ENCODE measurements at regions not wholly inside any gene's neighbourhood (a gene's known extent, or its start where the extent isn't known, plus 50 kb on each side); places are given as distances from the start of the nearest gene placed in this dataset.
"Not testable (repeated sequence)": the region's sequence is repeated elsewhere in the genome, so short reads cannot be mapped to it uniquely, and the experiment has no call there.

GRCh38 chr6:56789879-56790278 is 147.2 kb upstream of the DST start:
- peak; percentile 93 for DNase-seq (ENCODE audit: low read depth)
- TF ChIP-seq, protein P1, sequence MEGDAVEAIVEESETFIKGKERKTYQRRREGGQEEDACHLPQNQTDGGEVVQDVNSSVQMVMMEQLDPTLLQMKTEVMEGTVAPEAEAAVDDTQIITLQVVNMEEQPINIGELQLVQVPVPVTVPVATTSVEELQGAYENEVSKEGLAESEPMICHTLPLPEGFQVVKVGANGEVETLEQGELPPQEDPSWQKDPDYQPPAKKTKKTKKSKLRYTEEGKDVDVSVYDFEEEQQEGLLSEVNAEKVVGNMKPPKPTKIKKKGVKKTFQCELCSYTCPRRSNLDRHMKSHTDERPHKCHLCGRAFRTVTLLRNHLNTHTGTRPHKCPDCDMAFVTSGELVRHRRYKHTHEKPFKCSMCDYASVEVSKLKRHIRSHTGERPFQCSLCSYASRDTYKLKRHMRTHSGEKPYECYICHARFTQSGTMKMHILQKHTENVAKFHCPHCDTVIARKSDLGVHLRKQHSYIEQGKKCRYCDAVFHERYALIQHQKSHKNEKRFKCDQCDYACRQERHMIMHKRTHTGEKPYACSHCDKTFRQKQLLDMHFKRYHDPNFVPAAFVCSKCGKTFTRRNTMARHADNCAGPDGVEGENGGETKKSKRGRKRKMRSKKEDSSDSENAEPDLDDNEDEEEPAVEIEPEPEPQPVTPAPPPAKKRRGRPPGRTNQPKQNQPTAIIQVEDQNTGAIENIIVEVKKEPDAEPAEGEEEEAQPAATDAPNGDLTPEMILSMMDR (IDR thresholded peaks at IDR 0.05; ENCODE audit: insufficient read depth, low read depth, low read length, missing control alignments): no peak
- no peak overlapping the region for H3K4me3 ChIP-seq (ENCODE audit: low read length)

GRCh38 chr6:56789342-56789741 is 146.7 kb upstream of the DST start:
- TF ChIP-seq, protein P1 (IDR thresholded peaks at IDR 0.05; ENCODE audit: insufficient read depth, low read depth, low read length, missing control alignments): no peak
- no peak overlapping the region for H3K4me3 ChIP-seq (ENCODE audit: low read length)
- peak; percentile 41 for DNase-seq (ENCODE audit: low read depth)

DNA sequence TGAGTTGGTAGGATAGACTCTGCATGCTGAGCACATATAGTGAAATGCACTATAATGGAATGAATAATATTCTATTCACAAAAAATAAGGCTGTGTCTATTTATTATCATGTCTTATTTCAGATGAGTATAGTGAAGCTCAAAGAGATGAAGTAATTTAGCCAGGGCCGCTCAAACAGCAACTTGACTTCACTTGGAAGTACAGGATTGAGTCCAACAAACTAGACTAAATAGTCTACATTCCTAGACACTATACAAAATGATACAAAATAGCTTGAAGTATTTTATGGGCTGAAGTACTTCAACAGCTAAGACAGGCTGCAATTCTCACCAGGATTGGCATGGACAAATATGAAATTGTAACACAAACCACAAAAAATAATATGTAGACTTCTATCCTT is 144.5 kb upstream of the DST start:
- TF ChIP-seq, protein P1 (IDR thresholded peaks at IDR 0.05; ENCODE audit: insufficient read depth, low read depth, low read length, missing control alignments): no peak
- no peak for DNase-seq (ENCODE audit: low read depth)
- H3K4me3 ChIP-seq (ENCODE audit: low read length): no peak overlapping the region

DNA sequence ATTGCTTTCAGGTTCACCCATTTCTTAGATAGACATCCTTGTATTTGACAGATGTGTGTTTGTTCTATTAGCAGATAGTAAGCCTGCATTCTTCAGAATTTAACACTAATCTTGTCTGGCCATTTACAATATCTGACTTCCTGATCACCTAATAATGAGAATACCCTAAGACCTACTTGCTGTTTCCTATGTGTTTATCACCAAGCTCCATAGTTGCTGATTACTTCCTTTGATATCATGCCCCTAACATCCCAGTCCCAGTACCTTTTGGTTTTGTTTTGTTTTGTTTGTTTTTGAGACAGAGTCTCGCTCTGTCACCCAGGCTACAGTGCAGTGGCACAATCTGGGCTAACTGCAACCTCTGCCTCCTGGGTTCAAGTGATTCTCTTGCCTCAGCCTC is 143.6 kb upstream of the DST start:
- no peak for DNase-seq (ENCODE audit: low read depth)
- TF ChIP-seq, protein P1 (IDR thresholded peaks at IDR 0.05; ENCODE audit: insufficient read depth, low read depth, low read length, missing control alignments): no peak
- no peak overlapping the region for H3K4me3 ChIP-seq (ENCODE audit: low read length)

- DNase-seq (ENCODE audit: low read depth): not testable (repeated sequence)
Observed at GRCh38 chr6:56785536-56785935, 142.8 kb upstream of the DST start.

GRCh38 chr6:56780109-56780508 is 137.4 kb upstream of the DST start:
- H3K4me3 ChIP-seq (ENCODE audit: low read length); DNase-seq (ENCODE audit: low read depth): not testable (repeated sequence)

More at GRCh38 chr6:56785536-56785935, 142.8 kb upstream of the DST start:
- H3K4me3 ChIP-seq (ENCODE audit: low read length): not testable (repeated sequence)

DNA sequence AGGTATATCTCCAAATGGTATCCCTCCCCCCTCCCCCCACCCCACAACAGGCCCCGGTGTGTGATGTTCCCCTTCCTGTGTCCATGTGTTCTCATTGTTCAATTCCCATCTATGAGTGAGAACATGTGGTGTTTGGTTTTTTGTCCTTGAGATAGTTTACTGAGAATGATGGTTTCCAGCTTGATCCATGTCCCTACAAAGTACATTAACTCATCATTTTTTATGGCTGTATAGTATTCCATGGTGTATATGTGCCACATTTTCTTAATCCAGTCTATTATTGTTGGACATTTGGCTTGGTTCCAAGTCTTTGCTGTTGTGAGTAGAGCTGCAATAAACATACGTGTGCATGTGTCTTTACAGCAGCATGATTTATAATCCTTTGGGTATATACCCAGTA is 135.8 kb upstream of the DST start:
- not testable (repeated sequence) for H3K4me3 ChIP-seq (ENCODE audit: low read length); DNase-seq (ENCODE audit: low read depth)

DNA sequence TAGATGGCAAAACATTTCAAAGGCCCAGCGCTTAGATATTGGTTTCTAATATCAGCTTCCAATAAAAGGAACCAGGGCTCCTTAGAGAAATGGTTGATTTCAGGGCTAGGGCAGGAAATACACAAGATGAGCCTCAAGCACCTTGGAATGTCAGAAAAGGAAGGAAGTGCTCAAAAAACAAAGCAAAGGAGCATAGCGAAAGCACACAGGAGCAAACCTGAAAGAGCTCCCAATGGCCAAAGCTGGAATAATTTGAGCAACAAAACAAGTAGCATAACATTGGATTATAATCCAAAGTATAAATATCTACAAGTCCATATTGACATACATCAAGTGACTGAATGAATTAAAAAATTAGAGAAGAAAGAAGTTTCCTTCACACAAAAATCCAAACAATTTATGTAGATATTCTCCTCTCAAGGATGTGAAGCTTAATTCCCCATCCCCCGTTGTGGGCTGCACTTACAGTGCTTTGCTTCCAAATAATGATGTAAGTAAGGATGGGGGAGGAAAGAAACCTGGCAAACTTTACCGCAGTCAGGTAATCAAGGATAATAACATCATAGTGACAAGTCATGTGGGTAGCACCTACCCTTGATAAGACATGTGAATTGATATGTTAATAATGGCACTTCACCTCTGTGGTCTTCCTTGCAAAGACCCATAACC is 132.9 kb upstream of the DST start:
- no peak for DNase-seq (ENCODE audit: low read depth)
- no peak overlapping the region for H3K4me3 ChIP-seq (ENCODE audit: low read length)
- TF ChIP-seq, protein P1 (IDR thresholded peaks at IDR 0.05; ENCODE audit: insufficient read depth, low read depth, low read length, missing control alignments): no peak
